ENCODE measurements at regions not wholly inside any gene's neighbourhood (a gene's known extent, or its start where the extent isn't known, plus 50 kb on each side); places are given as distances from the start of the nearest gene placed in this dataset.

DNA sequence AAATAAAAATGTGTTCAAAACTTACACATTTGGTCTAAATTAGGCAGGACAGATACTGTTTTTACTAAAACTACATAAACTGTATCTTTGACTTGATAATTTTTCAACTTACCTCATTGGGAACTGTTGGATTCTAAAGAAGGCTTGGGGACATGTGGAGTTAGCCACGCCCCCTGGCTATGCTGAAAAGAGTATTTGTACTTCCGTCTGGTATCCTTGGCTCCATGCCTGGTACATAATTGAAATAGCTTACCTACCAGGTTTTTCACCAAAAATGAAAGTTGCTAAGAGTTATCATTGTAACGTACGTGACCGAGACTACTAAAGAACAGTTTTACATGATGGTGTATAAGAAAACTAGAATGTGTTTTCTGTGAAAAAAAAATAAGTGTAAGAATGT, 604.8 kb upstream of the IGFBP3 start:
- DNase-seq: no peak

DNA sequence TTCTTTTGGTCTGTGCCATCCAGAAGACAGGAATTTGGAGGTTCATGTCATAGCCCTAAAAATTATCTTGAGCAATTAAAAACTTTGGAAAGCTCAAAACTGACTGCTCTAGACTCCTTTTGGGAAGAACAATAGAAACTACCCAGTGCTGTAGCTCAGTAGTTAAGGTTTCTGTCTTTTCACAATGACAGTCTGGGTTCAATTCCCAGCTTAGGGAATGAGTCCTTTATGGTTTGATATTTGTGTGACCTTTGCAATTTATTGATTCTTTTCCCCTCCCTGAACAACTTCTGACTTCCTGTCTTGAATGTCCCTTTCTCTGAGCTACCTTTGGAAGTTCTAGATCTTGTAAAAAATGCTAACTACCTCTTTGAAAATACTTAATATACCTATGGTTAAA, 603.3 kb upstream of the IGFBP3 start:
- DNase-seq: no peak

DNA sequence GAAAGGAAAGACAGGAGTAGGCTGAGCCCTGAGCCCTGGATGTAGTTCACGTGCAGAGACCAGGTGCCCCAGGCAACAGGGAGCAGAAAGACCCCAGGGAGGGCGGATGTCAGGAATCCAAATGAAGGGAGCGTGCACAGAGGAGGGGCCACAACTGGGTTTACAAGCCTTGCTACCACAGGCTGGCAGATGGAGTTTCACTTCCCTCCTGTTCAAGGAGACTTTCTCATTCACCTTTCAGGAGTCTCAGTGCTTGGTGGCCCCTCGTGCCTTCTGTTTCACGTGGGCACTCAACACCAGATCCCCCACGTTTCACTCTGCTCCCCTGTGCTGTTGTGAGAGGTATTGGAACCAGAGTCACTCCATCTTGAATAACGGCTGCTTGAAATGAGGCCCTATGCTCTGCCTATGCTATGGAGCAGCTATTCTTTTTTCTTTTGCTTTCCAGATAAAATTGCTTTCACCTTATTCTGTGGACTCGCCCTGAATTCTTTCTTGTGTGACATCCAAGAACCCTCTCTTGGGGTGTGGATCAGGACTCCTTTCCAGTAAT, 601.4 kb upstream of the IGFBP3 start:
- DNase-seq: no peak

DNA sequence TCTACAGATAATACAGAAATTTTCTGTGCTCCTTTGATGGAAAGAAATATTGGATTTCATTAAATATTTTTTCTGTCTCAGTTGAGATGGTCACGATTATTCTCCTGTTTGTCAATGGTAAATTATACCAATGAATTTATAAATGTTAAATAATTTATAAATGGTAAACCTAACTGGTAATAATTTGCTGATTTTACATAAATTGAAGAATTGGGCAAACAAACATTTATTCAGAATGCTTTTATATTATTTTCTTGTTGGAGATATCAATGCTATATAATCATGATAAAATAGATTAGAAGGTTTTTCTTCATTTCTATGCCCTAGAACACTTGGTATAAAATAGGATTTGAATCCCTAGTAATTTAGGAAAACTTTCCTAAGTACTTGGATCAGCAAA, 597.6 kb upstream of the IGFBP3 start:
- no peak for DNase-seq

DNA sequence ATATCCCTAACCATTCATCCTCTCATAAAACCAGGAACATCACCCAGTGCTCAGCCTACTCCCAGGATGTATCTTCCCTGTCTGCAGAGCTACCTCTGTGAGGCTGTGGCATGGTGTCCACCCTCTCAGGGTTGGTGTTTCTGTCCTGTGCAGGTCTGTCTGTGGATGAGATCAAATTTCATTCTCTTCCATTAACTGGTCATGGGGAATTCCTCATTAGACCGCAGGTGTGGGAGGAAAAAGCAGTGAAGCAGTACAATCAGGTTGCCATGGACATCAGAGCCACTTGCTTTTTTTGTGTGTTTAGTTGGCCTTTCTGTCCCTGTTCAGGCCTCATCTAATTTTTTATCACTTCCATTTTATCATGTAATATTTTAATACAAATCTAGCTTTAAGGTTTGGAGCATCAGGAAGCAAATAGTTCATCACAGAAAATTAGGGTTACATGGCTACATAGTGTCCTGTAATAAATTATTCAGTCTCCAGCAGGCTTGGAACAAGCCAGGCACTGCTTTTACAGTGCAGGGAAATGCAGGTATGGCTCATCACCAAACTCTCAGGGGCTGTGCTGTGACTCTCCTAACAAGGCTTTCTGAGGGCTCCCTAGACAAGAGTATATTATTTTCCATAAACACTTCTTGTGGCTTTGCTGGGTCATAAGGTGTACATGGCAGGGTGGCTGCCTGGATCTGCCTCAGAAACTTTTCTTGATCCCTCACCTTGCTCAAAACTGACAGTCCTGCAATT, 594.9 kb upstream of the IGFBP3 start:
- no peak for DNase-seq

DNA sequence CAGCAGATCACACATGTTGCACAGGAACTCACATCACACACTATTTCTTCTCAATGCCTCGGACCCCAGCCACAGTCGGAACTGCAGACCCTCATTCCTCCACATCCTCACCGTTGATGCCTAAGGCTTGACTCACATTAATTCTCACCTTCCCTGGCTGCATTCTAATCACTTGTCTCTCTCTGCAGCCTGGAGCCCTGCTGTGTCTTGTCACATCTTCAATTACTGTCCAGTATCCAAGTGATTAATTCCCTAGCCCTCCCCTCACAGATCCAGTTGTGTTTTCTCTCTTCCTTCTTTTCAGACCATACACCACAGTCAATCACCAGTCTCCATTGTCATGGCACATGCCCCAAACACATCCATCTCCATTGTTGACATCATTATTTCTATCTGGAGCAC, 592.4 kb upstream of the IGFBP3 start:
- DNase-seq: no peak

DNA sequence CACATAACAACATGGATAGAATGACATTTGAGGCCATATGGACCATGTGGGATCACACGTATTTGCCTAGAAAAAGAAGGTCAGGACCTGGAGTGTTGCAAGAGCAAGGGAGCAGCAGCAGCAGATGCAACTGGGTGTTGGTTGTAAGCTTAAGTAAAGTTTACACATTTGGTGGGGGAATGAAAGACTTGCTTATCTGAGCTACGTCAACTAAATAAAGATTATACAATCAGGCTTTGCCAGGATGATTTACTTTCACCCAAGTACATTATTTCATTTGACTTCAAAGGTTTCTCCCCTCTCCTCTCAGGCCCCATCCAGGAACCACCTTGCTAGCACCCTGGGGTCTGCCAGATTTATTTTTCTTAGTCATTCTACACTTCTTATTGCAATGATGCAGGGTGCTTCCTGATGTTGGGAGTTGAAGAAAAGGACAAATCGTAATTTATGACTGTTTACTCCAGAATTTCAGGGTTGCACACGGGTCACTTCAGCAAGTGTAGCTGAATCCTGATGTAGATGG, 591.9 kb upstream of the IGFBP3 start:
- DNase-seq: no peak

DNA sequence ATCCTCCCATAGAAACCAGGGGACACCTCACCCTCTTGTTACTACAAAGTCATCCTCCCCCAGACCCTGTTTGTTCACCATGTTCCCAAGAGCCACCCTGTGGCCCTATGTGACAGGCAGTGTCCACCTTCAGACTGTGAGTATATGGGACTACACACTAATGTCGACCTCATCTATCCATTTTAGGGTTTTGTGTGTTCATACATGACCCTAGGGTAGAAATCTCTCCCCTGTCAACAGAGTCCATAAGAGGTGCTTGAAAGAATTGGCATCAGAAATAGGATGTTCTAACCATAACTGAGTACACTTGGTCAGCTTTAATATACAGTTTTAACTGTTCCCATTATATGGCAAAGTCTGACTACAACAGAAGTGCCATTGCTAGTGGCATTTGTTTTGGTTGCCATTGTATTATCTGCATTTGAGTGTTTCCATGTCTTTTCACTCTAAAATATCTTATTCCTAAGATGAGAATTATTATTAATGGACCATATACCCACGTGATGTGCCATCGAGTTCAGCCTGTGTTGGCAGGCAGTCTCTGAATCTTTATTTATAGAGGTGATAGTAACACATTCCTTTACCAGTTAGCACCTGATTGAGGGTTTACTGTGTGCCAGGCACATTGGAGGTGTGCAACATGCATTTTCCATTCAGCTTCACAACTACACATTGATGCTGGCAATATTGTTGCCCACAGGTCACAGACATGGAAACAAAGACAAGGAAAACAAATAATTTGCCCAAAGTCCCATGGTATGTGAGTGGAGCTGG, 590.6 kb upstream of the IGFBP3 start:
- DNase-seq: no peak

DNA sequence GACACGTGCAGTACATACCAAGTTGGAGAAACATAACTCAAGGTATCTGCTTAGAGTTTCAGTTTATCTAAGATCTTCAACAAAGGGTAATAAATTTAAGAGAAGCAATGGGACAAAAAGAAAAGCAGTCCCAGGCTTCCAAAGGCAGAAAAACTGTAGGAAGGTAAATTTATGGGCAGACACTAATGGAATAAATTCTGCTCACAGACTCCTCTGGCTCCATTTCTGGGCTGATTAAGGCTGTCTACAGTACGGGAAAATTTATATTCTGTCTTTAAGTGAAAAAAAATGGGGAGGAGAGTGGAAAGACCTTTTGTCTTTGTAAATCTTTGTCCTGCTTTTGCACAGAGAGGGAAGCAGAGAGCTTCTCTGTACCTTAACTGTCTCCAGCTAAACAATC, 587.5 kb upstream of the IGFBP3 start:
- no peak for DNase-seq

DNA sequence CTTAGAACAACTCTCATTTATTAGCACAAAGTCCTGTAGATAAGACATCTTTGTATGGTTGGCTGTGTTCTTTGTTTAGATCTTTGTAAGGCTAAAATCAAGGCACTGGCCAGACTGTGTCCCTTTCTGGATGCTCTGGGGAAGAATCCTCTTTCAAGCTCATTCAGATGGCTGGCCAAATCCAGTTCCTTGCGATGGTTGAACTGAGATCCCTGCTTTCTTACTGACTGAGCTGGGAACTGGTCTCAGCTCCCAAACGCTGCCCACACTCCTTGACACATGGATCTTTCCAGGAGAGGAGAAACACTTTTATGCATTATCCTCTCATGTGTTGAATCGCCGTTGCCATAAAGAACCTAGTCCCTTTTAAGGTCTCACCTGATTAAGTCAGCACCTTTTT, 586.5 kb upstream of the IGFBP3 start:
- no peak for DNase-seq

DNA sequence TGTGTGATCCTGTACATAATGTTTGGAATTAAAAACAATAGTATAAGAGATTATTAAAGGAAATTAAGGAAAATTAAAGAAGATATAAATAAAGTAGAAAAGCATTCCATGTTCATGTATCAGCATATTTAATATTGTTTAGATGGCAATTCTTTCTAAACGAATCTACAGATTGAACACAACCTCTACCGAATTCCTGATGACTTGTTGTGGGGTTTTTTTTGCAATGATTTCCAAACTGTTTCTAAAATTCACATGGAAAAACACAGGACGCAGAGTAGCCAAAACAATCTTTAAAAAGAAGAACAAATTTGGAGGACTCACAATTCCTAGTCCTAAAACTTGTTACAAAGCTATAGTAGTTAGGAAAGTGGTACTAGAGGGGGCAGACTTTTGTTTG, 573.4 kb upstream of the IGFBP3 start:
- DNase-seq: peak; percentile 6

DNA sequence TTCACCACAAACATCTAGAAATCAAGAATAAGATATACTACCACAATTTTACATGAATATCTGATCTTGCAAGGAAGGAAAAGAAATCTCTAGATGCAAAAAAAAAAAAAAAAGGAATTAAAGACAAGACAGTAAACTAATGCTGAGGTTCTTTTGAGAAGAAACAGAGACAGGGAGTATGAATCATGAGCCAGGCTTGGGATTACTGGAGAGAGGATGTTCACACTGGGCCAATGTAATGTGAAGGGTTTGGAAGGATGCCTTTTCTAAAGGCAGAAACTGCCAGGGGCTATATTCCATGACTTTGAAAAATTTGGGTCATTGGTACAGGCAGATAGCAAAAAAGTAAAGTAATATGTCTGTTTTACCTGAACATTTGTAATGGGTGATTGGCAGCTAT, 573.0 kb upstream of the IGFBP3 start:
- DNase-seq: peak; percentile 80

DNA sequence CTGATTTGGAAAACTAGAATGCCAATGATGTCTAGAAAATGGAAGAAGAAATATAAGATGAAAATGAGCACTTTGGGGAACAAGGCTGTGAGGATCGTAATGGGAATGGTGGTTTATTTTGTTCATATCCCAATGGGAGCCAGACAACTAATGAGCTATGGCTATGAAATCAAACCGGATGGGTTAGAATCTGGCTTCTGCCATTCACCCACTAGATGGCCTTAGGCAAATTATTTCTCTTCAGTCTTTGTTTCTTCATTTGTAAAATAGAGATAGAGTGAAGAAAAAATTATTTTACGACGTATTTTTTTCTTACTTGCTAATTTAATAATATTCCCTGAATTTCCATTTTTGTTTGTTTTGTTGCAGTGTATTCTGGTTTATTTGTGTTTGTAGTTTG, 572.1 kb upstream of the IGFBP3 start:
- no peak for DNase-seq

DNA sequence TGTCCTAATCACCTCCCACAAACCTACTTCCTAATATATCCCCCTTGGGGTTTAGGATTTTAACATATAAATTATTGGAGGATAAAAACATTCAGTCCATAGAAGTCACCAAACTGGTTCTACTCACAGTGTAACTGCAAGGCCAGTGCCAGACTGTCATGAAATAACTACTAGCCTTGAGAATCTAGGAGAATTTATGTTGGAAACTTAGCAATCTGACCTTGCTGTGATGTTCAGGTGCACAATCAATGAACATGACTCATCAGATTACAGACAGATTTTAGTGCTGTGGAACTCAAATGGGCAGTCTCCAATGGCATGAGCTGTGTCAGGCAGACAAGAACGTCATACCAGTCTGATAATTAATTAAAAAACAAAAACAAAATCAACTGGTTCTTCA, 571.4 kb upstream of the IGFBP3 start:
- DNase-seq: no peak

DNA sequence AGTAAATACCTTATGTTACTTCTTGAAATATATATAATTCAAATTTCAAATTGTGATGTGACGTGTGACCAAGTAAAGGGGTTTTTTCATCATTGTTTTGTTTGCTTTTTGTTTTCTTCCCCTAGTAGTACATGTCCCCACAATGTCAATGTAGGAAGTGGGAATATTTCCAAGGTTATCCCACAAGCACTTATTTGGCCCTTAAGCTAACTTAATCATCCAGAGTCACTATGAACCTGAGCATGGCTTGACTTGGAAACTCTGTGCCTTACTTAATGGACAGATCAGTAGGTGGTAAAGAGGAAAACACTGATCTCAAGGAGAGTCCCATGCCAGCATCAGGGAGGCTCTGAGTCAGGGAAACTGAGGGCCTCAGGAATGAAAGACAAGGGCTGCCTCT, 569.3 kb upstream of the IGFBP3 start:
- DNase-seq: peak; percentile 11

DNA sequence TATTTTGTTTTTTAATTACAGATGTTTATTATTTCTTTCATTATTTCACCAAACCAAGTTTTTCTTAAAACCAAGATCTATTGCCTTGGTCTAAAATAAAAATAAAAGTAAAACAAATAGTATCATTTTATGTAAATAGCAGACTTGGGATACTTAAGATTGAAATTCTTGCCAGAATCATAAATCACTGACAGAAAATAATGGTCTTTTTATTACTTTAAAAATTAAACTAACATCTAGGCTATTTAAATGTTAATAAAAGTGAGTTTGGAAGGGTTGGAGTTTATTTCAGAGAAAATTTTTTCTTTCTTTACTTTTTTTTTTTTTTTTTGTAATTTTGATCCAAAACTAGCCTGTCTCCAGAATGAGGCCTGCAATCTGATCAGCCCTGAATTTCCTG, 568.0 kb upstream of the IGFBP3 start:
- no peak for DNase-seq

DNA sequence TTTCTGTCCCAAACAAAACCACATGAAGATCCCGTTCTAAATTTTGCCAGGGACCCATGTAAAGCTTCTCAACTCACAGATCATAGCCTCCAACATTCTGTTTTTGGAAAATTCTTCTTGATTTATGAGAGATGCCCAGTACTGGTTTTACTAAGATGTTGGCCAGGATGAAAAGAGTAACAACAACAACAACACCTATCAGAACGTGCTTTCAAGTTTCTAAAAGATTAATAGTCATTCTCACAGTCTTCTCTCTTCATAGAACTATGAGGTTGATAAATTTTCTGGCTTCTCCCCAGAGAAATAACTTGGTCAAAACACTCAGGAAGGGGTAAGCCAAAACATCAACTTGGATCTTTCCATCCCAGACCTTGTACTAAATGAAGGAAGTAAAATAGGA, 567.5 kb upstream of the IGFBP3 start:
- no peak for DNase-seq

DNA sequence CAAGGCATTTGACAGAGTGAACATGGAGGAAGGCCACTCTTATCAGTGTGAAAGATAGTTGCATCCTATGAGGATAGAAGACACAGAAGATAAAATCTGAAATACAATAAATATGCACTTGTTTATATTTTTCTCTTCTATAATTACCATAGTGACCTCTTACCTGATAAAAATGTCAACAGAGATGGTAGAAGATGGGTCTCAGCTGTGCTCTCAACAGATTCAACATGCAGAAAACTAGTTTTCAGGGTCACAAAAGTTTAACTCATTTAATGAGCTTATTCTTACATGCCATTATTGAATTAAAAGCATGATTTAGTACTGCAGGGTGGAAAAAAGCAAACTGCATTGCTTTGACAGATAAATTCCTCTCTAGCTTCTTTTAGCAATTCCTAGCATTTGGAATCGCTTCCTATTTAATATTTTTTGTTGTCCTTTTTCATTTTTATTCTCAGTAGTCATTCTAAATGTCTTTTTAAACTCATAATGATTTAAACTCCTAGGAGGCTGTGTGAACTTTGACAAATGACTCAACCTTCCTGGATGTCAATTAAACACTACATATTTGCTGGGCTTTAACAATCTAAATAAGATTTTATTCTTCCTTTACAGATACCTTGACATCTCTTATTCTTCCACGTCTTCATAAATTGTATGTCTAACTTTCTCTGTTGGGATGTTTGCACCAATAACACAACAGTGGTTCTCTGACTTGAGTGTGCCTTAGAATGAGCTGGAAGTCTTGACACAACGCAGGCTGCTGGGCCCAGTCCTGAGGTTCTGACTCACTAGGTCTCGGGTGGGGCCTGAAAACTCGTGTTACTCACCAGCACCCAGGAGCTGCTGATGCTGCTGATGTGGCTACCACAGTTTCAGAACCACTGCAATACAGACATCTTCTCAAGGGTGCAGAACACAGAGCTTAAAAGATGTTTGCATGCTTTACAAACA, 565.5 kb upstream of the IGFBP3 start:
- DNase-seq: peak; percentile 89

DNA sequence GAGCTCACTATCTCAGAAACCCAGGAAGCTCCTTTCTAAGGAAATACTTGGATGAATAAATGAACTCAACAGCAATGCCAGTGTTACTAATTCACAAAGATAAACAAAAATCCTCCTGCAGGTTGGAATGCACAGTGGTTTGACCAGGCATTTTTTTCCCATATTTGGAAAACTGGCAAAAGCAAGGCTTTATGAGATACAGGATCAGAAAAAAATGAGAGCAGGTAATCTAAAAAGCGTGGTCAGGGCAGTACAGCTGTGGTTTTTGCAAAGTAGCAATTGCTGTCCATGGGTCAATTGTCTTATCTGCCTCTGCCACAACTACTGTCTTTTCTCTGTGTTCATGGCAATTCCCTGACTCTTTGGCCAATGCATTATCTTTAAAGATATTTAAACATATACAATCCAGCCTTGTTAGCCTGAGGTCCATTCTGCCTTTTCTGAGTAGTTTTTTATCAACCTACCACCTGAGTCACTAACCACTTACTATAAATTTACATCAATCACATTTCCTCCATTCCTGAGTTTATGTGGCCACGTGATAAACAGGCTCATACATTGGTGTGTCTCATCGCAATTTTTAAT, 564.5 kb upstream of the IGFBP3 start:
- DNase-seq: peak; percentile 78

DNA sequence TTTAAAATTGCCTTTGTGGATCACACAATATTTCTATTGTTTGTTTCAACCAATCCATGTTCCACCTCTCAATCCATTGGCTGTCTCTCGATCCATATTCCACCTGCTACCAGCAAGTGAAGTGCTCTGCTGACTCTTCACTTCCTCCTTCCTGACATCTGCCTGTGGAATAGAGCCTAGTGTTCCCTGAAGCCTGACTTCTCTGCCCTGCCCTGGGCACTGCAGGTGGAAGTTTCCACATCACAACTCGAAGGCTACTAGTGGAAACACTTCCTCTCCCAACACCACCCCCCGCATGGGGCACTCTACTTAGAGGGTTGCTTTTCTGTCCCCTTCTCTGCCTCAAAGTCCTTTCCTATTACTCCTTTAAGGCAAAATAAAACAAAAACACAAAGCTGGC, 563.8 kb upstream of the IGFBP3 start:
- DNase-seq: no peak

DNA sequence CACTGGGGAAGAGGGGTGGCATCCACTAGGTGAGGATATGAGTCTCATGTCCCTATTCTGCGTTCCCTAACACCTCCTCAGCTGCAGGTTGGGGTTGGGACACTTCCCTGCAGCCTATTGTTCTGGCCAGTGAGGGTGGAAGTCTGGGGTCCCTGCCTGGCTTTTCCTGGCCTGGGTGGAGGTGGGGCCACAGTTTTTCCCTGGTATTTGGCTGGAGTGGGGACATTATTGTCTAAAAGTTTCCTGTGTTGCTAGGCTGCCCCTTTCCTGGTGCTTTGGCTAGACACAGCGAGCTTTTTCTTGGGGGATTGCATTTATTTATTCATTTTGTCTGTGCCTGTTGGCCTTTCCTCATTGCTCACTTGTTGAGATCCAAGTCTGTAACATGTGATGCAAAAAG, 559.5 kb upstream of the IGFBP3 start:
- no peak for DNase-seq

DNA sequence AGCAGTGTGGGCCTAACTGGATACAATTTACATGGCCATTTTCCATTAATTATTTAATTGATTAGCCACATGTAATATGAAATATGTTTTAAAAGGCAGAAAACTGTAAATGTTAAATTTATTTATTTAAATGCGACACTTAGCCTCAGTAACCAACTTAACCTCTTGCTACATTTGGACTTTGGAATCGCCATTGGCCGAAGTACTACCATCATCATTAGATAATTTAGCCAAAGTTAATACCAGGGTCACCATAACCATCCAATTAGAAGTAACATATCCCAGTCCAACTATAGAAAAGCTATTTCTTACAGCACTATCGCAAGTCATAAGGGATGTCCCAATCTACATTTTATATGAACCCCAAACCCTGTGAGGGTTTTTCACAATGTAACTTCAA, 558.6 kb upstream of the IGFBP3 start:
- no peak for DNase-seq

DNA sequence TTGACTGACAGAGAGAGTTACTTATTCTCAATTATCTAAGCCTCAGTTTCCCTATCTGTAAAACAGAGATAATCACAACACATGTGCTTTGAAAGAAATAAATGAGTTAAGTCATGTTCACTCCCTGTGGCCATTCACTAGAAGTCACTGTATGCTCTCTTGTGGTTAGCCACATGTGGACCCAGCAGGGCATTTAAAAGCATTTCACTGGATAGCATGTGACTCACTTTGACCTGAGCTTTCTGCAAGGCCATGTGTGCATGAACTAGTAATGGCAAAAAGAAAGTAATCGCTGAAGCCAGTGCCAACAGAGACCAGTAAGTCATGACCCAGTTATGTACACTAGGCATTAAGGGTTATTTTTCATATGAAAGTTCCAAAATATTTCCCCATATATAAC, 557.0 kb upstream of the IGFBP3 start:
- peak; percentile 87 for DNase-seq
